Right cardiac atrium (tissue), 5 donors: ENCODE measurements at regions not wholly inside any gene's neighbourhood (a gene's known extent, or its start where the extent isn't known, plus 50 kb on each side); places are given as distances from the start of the nearest gene placed in this dataset.

Experiments
- ATAC-seq, 2 donors: fragments of 200-7000 bp; cut with Tn5 transposase; one replicate each; pipeline versions ENCODE4 v1.8.0 to v1.9.1; 2020; ENCODE audit warnings: moderate library complexity in 2 of 2, mild to moderate bottlenecking in 1 of 2
- DNase-seq, 3 donors: peaks; one replicate each; pipeline ENCODE4 v3.0.0-alpha.2; 2020
- H3K27ac ChIP-seq: one replicate; pipeline ENCODE4 v1.5.1; 2013; ENCODE audit warnings: mild to moderate bottlenecking, low read length, control low read depth, moderate library complexity
- H3K27me3 ChIP-seq: one replicate; pipeline ENCODE4 v1.6.1; 2013; ENCODE audit not compliant: control insufficient read depth, insufficient read depth
- H3K4me1 ChIP-seq: one replicate; pipeline ENCODE4 v1.6.1; 2013; ENCODE audit warnings: low read length; ENCODE audit not compliant: control insufficient read depth, insufficient read depth
- H3K4me3 ChIP-seq: one replicate; pipeline ENCODE4 v1.5.1; 2013; ENCODE audit warnings: low read length, control low read depth
- H3K9me3 ChIP-seq: one replicate; pipeline ENCODE4 v1.6.1; 2013; ENCODE audit warnings: low read length; ENCODE audit not compliant: control insufficient read depth
- WGBS: extraction: QIAGEN DNeasy Blood & Tissue Kit; methylation state at CpG from one replicate; pipeline ENCODE4 v1.1.7; 2013; 5-methylcytosine and 5-hydroxymethylcytosine counted together
- intact Hi-C, 4 donors: fragments of 100-400 bp; cut with DNase I; formaldehyde crosslinking; loops; one replicate each; pipeline versions ENCODE4 v1.11.0 to v1.14.0; 2022 to 2023
- donor health status: healthy with polysubstance abuse.
- donor health status: DM: no; HTN: yes; CAD: no.
- donor health status: DM: no; HTN: no; CAD: no.
- donor health status: DM: no; HTN: yes; CAD: no; lungs with severe emphysema.
- donor health status: DM: yes; HTN: yes; CAD: no.

DNA sequence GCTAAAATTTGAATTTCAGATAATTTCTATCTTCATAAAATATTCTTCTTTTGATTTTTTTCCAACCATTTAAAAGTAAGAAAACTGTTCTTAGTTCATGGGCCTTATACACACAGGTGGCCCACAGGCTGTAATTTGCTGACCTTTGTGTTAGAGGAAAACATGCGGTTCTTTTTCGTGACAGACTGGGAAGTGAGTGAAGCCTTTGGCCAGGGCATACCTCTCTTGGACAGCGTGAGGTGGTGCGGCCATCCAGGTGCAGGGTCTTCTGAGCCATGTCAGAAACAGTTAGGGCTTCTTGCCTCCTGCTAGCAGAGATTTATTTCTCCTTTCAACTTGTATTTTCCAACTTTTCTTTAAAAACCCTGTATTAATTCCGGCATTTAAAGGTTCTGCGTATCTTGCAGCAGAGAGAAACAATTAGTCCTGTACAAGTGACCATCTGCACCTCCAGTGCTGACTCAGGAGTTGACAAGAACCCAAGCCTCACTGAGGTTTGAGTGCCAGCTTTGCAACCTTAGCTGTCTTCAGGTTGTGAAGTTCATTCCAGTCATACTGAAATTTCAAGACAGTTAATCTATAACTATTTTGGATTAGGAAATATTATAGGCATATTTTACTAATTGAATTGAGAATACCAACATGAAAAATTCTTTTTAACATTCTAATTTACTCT lies 177.8 kb downstream of the LY86 start:
- Histone ChIP-seq H3K4me1 (no peaks in the 10 kb centered on the region), H3K9me3 (no peaks in the 10 kb centered on the region), H3K27me3 (no peaks in the 10 kb centered on the region), H3K4me3 (no peak overlapping the region), H3K27ac (no peak overlapping the region)
- ATAC-seq: no peak
- no peak for DNase-seq
- 95% methylated on average over 6 of the region's 6 CpGs for WGBS
- intact Hi-C loops: no loop called here

DNA sequence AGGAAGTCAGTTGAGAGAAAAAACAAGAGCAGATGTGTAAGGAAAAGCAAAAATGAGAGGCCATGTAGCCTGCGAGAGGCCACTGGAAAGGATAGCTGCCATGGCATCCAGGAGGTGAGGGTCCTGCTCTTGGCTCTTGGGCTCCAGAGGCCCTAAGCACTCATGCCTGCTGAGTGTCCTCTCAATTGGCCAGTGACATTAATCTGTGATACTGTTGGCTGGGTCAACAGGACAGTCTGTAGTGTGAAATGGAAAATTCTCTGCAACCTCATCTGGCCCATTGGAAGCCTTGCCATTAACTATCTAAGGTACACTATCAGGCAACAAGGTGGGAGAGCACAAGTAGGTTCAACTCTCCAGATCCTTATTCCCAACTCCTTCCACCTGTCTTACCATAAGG lies 180.9 kb downstream of the LY86 start:
- no peak for ATAC-seq

DNA sequence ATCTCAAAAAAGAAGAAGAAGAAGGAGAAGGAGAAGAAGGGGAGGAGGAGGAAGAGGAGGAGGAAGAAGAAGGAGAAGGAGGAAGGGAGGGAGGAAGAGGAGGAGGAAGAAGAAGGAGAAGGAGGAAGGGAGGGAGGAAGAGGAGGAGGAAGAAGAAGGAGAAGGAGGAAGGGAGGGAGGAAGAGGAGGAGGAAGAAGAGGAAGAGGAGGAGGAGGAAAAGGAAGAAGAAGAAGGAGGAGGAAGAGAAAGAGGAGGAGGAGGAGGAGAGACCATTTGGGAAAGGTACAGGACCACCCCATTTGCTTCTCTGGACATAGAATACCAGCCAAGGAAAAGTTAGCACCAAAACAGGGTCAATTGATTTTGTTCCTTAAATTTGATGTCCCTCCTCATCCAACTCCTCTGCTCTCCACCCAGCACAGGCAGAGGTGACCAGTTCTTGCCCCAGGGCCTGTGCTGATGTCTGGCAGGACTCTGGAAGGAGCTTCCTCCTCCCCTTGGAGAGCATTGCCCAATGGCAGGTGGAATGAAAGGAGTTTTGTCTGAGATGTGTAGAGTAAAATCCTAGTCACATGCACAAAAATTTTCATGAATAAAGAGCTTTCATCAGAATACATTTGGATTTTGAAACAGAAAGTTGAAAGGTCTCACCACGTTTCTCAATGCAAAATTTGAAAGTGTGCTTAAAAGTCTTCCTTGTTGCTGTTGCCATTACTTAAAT lies 182.9 kb downstream of the LY86 start:
- Histone ChIP-seq H3K9me3 (no peaks in the 10 kb centered on the region), H3K27me3 (no peaks in the 10 kb centered on the region), H3K4me3 (no peak overlapping the region), H3K4me1 (no peaks in the 10 kb centered on the region), H3K27ac (no peak overlapping the region)
- DNase-seq: no peak
- ATAC-seq: no peak
- intact Hi-C loops: no loop called here
- WGBS: 68% methylated on average over 1 of the region's 1 CpG

More for the DNA sequence above, 180.9 kb downstream of the LY86 start:
- Histone ChIP-seq H3K27me3 (no peaks in the 10 kb centered on the region), H3K4me1 (no peaks in the 10 kb centered on the region), H3K9me3 (no peaks in the 10 kb centered on the region), H3K27ac (no peak overlapping the region), H3K4me3 (no peak overlapping the region)
- DNase-seq: no peak
- intact Hi-C loops: no loop called here
- WGBS: 92% methylated on average over 1 of the region's 1 CpG

DNA sequence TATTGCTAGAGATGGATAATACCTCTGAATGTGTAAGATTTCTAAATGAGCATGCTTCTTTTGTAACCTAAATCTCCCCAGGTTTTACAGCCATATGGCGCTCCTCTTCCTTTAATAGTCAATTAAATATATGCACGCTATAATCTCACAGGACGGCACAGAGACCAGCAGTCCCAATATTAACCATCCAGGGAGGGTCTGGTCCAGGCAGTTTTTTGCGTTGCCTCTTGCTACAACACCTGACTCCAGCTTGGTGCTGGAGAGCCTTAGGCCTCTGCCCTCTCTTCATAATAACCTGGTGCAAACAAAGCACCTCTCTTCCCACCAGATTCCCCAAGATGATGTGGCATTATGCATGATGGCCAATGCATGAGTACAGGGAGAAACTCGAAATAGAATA lies 183.4 kb downstream of the LY86 start:
- intact Hi-C loops: no loop called here
- WGBS: 94% methylated on average over 5 of the region's 5 CpGs
- Histone ChIP-seq H3K4me1 (no peaks in the 10 kb centered on the region), H3K27me3 (no peaks in the 10 kb centered on the region), H3K9me3 (no peaks in the 10 kb centered on the region), H3K4me3 (no peak overlapping the region), H3K27ac (no peak overlapping the region)
- no peak for DNase-seq
- no peak for ATAC-seq

DNA sequence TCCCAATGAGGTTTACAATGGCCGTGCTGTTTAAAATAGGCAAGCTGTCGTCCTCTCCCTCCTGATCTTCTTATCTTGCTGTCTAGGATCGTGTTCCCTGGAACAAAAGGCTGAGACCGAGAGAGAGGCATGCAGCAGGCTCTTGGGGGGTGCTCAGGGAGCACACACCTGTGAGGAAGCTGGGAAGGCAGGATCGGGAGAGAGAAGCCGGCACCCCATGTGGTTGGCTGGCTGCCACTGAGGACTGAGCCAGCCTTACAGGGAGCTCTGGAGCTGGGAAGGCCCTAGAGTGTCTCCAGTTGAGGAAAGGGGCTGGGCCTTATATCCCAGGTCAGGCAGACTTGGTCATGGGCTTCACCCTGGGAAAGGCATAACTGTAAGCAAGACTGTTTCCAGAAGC lies 184.2 kb downstream of the LY86 start:
- no peaks in the 10 kb centered on the region for H3K27me3 ChIP-seq
- DNase-seq (no peak), ATAC-seq (peak; percentile 42 to 51)
- no peak overlapping the region for H3K4me3 ChIP-seq
- intact Hi-C loops: no loop called here
- no peaks in the 10 kb centered on the region for H3K4me1 ChIP-seq
- no peaks in the 10 kb centered on the region for H3K9me3 ChIP-seq
- 32% methylated on average over 6 of the region's 6 CpGs for WGBS
- no peak overlapping the region for H3K27ac ChIP-seq

DNA sequence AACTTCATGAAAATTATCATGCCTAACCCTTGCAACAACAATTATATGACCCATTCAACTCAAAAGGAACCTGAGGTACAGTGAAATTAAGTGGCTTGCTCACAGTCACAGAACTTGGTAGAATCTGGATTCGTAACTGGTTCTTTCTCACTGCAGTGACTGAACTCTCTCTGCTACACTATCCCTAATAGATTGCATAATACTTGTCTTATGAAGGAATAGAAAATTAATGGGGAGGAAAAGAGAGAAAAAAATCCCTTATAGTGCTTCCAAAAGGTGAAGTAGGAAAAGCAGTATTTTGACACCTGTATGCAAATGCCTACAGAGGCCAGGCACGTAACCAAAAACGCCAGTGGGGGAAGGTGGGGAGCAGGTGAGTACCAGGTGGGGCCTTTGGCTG lies 186.6 kb downstream of the LY86 start:
- no peak for ATAC-seq

DNA sequence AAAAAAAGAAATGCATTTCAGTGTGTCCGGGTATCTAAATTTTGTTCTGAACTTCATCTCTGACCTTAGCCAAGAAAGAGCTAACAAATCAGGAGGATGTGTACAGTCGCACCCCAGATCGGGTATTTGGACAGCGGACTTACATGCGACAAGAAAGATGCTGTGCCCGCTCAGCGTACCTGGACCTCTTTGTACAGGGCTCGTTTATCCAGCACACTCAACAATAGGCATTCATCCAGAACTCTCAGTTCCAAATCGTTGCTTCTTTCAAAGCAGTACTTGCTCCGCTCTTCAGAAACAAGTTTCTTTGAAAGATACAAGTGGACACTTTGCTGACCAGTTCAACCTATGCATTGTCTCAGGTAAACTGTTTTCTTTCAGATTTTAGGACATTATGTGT lies 191.7 kb downstream of the LY86 start:
- Histone ChIP-seq H3K27ac (no peak overlapping the region), H3K4me3 (no peak overlapping the region), H3K9me3 (no peaks in the 10 kb centered on the region), H3K4me1 (no peaks in the 10 kb centered on the region), H3K27me3 (no peaks in the 10 kb centered on the region)
- intact Hi-C loops: no loop called here
- no peak for ATAC-seq
- 90% methylated on average over 10 of the region's 10 CpGs for WGBS
- DNase-seq: no peak

More for the DNA sequence above, 186.6 kb downstream of the LY86 start:
- Histone ChIP-seq H3K27me3 (no peaks in the 10 kb centered on the region), H3K9me3 (no peaks in the 10 kb centered on the region), H3K4me3 (no peak overlapping the region), H3K27ac (no peak overlapping the region), H3K4me1 (no peaks in the 10 kb centered on the region)
- DNase-seq: no peak
- intact Hi-C loops: no loop called here
- WGBS: 89% methylated on average over 3 of the region's 3 CpGs

DNA sequence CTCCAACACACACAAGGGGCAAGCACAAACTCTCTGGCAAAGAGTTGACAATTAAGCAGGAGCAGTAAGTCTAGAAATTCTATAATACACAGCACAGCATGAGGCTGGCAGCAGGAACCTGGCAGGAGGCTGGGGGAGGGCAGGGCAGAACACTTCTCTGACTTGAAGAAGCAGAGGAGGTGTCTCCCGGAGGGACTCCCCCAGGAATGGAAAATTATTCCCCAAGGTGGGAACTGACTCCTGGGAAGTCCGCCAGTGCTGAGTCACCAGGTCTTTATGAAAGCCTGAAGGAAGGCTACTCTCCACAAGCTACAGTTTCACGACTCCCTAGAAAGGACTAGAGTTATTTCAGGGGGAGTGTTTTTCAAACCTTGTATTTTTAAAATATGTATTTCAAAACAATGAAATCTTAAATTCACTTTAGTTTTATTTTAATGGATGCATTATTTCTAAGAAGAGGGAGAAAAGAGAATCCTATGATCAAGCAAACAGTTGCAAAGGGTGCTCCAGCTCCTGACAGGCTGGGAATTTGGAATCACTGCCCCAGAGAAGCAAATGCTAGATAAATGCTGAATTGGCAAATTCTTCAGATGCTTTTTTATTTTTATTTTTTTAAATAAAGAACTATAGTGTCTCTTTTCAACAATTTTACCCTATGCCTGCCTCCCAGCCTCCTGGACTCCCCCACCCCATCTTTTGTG lies 192.8 kb downstream of the LY86 start:
- intact Hi-C loops: no loop called here
- Histone ChIP-seq H3K27ac (no peak overlapping the region), H3K4me1 (peaks cover 3% of the 10 kb centered on the region), H3K27me3 (no peaks in the 10 kb centered on the region), H3K9me3 (no peaks in the 10 kb centered on the region), H3K4me3 (no peak overlapping the region)
- ATAC-seq: peak; percentile 77 to 90
- 40% methylated on average over 3 of the region's 3 CpGs for WGBS
- peak in 2 of 3 donors; percentile 80 to 82 for DNase-seq

DNA sequence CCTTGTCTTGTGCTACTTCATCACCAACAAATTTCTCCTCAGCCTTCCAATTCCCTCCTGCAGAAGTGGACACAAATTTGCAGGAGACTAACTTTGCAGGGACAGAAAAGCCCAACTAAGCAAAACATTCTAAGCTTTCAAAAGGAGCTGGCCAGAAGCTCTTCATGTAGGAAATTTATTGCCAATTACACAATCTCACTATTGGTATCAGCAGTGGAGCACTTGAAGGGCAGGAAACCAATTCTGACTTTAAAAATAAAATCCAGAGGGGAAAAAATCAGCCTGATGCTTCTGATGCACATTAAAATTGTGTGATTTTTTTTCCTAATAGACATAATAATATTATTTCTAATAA lies 193.3 kb downstream of the LY86 start:
- DNase-seq (no peak), ATAC-seq (peak in 1 of 2 donors; percentile 59)
- Histone ChIP-seq H3K27me3 (no peaks in the 10 kb centered on the region), H3K9me3 (no peaks in the 10 kb centered on the region), H3K4me1 (peaks cover 3% of the 10 kb centered on the region), H3K4me3 (no peak overlapping the region), H3K27ac (no peak overlapping the region)
- intact Hi-C loops: no loop called here

DNA sequence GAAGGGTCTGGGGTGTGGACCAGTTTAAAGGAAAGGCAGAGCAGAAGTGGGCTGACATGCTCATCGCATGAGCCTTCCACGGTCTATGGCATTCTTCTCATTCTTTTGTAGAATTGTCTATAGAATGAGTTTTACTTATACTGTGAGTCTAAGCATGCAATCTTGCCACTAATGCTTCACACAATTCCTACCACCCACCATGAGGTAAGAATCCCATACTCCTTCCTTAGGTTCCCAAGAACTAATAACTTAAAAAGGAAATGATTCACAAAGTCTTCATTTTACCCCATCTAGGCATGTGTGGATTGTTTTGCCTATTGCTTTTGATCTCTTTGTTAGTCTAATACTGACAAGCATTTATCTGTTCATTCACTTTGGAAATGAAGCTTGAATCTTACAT lies 195.2 kb downstream of the LY86 start:
- WGBS: 91% methylated on average over 2 of the region's 2 CpGs
- Histone ChIP-seq H3K27ac (no peak overlapping the region), H3K4me3 (no peak overlapping the region), H3K27me3 (no peaks in the 10 kb centered on the region), H3K4me1 (peaks cover 3% of the 10 kb centered on the region), H3K9me3 (no peaks in the 10 kb centered on the region)
- DNase-seq: no peak
- intact Hi-C loops: no loop called here
- ATAC-seq: no peak

DNA sequence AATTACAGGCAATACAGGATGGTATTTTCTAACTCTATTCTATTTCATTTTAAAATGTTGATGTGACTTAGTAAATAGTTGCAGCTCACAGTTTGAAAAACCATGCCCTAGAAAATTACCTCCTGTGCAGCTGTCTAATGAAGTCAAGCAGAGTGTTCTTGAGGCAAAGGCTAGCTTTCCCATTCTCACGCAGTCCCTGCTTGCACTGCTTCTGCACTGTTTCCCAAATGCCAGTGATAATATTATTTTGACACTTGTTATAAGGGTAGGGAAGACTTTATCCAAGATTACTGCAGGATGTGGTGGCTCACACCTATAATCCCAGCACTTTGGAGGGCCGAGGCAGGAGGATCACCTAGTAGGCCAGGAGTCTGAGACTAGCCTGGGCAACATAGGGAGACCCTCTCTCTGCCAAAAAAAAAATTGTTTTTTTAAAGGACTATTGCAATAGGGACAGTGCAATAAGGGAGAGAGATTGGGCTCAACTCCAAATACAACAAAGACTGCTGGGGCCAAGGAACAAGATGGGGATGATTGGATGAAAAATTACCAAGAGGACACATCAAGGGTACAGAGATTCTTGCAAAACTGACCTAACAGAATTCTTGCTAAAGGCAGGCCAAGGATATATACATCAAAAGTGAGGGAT lies 196.1 kb downstream of the LY86 start:
- intact Hi-C loops: no loop called here
- 70% methylated on average over 2 of the region's 2 CpGs for WGBS
- Histone ChIP-seq H3K27me3 (no peaks in the 10 kb centered on the region), H3K27ac (no peak overlapping the region), H3K9me3 (no peaks in the 10 kb centered on the region), H3K4me3 (no peak overlapping the region), H3K4me1 (peaks cover 3% of the 10 kb centered on the region)
- DNase-seq (no peak), ATAC-seq (peak; percentile 32 to 61)
